HG02973 (cell line): ENCODE measurements at regions not wholly inside any gene's neighbourhood (a gene's known extent, or its start where the extent isn't known, plus 50 kb on each side); places are given as distances from the start of the nearest gene placed in this dataset.
"Not testable (repeated sequence)": the region's sequence is repeated elsewhere in the genome, so short reads cannot be mapped to it uniquely, and the experiment has no call there.

Experiments
- ATAC-seq: cut with Tn5 transposase; IDR thresholded peaks from one replicate; pipeline ENCODE4 v1.9.1; 2021; ENCODE audit warnings: moderate library complexity; ENCODE audit not compliant: unreplicated experiment

DNA sequence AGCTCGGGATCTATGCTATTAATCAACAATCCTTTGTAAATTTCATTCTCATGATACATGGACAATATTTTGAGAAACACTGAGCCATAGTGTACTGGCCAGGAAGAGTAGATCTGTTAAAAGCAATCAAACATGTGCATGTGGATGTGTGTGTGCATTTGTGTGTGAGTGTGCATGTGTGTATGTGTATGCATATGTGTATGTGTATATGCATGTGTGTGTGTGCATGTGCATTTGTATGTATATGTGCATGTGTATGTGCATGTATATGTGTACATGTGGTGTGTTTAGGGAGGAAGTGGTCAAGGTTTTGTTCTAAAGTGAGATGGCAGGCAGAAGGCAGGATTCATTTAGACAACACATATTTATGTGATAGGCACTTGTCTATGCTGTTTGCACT is 623.8 kb downstream of the ADCYAP1 start:
- no peak for ATAC-seq

DNA sequence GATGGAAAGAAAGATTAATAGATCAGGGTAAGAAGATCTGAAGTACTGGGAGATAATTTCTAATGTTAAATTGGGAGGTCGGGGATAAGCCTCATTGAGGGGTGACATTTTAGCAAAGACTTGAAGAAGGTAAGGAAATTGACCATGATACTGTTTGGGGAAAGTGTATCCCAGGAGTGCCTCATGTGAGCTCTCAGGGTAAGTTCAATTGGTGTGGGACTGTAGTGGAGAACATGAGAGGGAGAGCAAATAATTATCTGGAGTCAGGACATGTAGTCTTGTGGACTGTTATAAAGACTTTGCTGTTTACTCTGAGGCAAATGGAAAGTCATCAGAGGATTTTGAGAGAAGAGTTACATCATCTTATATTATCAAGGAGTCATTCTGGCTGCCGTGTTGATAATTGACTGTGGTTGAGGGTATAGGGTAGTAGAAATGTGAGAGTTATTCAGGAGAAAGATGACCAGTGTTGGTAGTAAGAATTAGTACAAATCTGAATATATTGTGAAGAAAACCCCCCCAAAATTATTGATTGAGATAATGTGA is 624.4 kb downstream of the ADCYAP1 start:
- no peak for ATAC-seq

DNA sequence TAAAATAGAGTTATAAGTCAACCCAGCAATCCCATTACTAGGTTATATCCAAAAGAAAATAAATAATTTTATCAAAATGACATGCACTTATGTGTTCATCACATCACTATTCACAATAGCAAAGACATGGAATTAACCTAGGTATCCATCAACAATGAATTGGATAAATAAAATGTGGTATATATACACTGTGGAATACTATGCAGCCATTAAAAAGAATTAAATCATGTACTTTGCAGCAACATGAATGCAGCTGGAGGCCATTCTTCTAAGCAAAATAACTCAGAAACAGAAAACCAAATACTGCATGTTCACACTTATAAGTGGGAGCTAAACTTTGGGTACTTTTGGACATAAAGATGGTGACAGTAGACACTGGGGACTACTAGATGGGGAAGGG is 626.0 kb downstream of the ADCYAP1 start:
- ATAC-seq: no peak

DNA sequence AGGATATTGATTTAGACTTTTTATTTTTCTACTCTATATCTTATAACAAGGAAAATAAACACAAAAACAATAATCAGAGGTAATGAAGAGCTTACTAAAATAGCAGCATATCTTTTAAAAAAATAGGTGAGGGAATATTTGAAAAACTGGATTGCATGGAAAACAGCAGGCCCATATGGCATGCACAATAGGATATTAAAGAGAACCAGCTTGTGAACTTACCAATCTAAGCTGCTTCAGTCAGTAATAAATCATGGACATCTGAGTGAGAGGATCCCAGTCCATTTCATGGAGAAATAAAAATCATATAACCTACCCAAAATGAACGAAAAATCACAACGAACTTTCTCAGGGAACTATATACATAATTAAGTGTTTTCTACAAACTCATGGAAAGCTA is 634.6 kb downstream of the ADCYAP1 start:
- ATAC-seq: no peak

DNA sequence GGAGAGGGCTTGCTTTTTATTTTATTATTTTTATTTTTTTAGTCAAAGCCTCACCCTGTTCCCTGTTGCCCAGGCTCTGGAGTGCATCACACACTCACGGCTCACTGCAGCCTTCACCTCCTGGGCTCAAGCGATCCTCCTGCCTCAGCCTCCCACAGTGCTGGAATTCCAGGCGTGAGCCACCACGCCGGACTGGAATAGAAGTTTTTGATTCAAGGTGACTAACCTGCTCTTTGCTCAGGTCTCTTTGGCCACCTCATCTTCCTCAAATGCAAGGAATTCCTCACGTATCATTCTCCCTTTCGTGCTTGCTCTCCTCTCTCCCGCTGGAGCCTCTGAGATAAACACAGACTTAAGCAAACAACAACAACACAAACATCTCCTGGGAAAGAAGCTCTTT is 636.8 kb downstream of the ADCYAP1 start:
- ATAC-seq: no peak

DNA sequence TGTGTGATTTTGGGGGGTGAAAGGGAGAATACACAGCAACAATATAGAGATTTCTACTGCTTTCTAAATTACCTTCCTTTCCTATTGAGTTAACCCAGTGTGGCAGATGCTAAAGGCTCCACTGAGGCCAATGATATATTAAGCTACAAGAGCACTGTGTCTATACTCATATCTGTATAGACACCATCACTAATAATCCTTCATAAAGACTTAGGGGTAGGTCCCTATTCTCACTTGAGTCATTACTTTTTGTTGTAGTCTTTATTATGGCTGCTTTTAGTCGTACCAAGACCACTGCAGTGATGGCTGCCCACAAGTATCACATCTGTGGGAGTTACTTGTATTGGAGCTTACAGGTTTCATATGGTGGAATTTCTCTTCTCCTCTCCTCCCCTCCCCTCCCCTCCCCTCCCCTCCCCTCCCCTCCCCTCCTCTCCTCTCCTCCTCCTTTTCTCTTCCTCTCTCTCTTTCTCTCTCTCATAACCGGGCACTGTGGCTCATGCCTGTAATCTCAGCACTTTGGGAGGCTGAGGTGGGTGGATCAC is 637.6 kb downstream of the ADCYAP1 start:
- ATAC-seq: no peak

DNA sequence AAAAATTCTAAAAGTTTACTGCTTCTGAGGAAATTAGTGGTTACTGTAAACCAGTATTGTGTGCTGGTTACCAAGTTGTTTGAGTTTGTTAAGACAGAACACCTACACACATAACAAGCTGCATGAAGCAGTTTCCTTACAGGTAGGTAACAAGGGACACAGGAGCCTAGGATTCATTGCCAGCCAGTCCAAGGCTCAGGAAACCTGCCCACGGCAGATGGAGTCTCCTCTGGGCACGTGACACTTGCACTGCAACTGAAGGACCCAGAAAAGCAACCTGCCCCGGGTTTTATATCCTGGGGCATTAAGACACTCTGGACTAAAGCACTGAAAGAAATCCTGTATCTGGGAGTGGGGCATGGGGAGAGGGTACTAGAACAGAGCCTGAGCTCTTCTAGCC is 639.3 kb downstream of the ADCYAP1 start:
- no peak for ATAC-seq

DNA sequence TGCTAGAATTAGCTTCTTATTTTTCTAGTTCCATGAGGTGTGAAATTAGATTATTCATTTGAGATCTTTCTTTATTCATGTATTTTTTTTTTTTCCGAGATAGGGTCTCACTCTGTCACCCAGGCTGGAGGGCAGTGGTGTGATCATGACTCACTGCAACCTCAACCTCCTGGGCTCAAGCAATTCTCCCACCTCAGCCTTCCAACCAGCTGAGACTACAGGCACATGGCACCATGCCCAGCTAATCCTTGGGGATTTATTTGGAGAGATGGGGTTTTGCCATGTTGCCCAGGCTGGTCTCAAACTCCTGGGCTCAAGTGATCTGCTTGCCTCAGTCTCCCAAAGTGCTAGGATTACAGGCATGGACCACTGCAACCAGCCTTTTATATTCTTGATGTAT is 653.0 kb downstream of the ADCYAP1 start:
- not testable (repeated sequence) for ATAC-seq

DNA sequence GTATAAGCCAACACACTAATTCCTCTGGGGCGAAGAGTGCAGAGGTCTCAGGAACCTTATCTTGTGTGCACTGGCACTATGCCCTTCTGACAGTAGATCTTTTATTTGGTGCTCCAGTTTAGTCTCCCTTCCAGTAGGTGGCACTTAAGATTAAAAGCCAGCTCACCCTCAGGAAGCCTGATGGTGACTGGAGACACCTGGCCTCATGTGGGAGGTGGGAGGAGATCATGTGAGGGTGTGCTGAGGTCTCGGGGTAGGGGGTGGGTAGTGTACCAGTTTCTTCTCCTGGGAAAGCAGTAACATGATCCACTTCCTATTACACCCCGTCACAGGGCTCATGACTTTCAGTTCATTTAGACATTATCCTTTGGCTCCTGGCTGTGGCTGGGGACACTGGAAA is 654.9 kb downstream of the ADCYAP1 start:
- no peak for ATAC-seq

DNA sequence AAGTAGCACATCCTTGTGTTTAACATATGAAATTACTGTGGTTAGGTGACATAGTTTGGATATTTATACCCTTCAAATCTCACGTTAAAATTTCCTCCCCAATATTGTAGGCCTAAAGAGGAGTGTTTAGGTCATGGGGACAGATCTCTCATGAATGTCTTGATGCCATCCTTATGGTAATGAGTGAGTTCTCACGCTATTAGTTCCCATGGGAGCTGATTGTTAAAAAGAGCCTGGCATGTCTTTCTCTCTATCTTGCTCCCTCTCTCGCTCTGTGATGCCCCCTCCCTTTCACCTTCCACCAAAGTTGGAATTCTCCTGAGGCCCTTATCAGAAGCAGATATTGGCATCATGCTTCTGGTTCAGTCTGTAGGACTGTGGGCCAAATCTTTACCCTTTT is 660.1 kb downstream of the ADCYAP1 start:
- ATAC-seq: no peak

DNA sequence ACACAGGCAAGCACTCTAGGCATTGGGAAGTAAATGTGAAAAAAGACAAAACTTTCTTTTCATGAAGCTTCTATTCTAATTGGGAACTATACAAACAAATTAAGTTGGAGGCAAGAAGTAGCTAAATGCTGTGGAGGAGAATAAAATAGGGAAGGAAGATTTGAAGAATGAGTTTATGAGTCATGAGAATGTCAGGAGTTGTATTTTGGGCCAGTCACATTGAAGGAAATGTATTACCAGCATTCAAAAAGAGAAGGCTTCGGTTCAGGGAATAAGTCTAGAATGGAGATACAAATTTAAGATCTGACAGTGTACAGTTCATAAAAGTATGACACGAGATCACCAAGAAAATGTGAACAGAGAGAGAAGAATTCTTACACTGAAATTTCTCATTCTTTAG is 666.5 kb downstream of the ADCYAP1 start:
- ATAC-seq: no peak

DNA sequence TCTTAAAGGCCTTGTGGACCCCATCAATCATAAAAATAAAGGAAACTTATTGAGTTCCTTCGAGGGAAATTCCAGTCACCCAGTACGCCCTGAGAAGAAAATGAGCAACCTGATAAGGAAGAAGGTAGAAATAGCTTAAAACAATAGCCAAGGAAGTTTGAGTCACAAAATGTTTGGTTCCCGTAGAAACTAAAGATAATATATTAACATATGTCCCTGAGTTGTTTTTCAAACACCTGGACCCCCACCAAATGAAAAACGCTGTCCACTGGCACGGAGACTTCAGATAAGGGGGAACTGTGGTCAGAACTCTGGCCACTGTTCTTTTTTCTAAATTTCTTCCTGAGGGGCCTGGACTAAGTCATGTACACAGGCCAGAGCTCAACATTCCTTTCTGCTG is 669.1 kb downstream of the ADCYAP1 start:
- no peak for ATAC-seq

DNA sequence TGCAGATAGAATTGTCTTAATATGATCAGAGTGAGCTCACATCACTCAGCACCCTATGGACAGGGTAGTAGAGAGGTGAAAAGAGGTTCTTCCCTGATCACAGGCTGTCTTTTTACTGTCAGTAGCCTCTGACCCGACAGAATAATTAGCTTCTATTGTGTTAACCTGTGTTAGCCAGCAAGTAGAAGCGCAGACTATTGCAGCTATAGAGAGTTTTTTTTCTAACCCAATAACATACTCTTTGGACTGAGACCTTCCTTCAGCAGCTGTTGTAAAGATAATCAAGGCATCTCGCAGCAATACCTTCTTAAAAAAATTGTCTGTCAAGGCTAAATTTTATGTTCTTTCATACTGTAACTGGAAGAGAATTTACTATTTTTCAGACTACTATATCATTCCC is 670.4 kb downstream of the ADCYAP1 start:
- no peak for ATAC-seq

DNA sequence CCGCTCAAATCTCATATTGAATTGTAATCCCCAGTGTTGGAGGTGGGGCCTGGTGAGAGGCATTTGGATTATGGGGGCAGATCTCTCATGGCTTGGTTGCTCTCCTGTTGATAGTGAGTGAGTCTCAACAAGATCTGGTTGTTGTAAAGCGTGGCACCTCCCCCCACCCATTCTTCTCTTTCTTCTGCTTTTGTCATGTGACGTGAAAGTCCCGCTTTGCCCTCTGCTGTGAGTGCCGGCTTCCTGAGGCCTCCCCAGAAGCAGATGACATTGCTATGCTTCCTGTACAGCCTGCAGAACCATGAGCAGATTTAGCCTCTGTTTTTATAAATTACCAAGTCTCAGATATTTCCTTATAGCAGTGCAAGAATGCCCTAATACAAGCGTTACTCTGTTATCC is 673.8 kb downstream of the ADCYAP1 start:
- no peak for ATAC-seq

DNA sequence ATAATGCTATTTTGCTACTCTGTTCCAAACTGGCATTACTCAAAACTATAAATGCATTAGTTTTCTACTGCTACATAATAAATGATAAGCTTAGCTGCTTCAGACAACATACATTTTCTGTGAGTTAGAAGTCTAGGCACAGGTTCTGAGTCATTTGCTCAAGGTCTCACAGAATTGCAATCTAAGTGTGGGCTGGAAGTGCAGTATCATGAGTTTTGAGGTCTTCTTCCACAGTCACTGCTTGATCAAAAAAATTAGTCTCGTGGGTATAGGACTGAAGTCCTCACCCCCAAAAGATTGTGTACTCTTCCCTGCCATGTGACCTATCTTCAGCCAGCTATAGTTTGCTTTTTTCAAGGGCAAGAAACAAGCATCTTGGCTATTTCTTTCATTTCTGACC is 676.9 kb downstream of the ADCYAP1 start:
- ATAC-seq: no peak

DNA sequence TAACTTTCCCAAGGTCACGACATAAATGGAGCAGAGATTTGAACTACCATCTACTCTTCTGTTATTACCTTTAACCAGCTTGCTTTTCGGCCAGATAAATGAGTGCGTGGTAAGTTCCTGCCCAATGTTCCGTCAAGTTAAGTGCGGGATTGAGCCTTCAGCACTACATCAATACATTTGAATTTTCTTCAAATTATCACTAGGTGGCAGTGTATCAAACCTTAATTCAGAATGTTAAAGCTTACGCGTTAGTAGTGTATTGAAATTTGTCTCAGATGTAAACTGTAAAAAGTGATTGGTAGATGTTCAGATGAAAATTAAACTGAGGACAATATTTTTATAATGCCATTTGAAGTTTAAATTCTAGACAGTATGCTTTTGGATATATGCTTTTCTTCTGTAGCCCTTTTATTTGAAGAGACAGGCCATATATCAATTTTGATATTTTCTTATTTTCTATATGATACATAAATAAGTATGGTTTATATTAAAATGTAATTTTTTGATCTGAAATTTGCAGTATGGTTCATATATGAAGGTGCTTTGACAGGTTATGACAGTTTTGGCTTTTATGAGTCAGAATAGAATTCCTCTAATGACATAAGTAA is 681.3 kb downstream of the ADCYAP1 start:
- ATAC-seq: no peak

DNA sequence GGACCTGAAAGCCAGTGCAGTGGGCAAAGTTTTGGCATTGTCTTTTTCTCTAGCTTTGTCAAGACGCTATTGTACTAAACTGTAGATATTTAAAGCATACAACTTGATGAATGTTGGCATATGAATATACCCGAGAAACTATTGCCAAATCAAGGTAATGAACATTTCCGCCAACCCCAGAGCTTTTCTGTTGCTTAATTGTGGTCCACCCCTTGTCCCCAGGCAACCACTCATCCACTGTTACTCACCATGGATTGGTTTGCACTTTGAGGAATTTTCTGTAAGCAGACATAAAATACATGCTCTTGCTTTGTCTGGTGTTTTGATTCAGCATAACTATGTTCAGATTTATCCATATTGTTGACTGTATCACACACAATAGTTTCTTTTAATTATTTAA is 688.4 kb downstream of the ADCYAP1 start:
- ATAC-seq: no peak

DNA sequence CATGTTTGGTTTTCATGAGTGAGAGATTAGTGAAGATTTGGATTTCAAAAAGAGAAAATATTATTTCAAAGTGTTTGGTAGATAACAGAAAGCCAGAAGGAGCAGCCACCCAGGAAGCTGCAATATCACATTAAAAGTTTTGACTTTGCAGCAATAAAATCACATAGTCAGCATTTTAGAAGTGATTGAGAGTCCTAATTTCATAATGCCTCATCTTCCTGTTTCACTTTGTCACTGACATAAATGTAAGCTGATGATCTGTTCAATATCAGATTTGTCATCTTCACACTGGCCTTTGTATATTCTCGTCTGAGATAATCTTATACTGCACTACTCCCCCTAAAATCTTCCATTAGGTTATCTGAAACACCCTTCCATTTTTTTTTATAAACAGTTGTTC is 690.5 kb downstream of the ADCYAP1 start:
- no peak for ATAC-seq

DNA sequence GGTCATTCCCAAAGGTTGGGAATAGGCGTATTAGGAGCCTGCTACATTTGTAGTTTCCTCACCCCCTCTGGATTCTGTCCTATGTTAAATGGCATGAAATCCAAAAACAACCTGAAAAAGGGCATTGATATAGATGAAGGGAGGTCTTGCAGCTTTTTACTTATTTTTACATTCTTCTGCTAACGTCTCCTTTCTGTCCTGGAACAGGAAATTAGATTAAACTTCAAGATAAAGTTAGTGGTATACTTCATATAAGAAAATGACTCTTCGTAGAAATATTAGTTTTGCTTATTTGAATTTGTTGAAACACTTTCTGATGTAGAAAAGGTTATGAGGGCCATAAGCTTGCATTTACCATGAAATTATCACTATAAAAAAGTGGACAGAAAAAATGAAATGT is 694.5 kb downstream of the ADCYAP1 start:
- no peak for ATAC-seq

DNA sequence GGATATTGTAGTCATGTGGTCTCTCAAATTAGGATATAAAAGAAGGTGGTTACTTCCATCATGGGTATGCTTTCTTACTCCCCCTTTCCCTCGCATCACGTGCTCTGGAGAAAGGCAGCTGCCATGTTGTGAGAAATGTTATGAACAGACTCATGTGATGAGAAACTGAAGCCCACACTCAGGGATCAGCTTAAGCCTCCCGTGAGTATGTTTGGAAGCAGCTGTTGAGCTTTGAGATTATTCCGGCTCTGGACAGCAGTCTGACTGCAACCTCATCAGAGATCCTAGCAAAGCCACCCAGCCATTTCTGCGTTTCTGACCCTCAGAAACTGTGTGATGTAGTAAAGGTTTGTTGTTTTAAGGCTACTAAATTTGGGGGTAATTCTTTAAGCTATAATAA is 700.1 kb downstream of the ADCYAP1 start:
- ATAC-seq: no peak

DNA sequence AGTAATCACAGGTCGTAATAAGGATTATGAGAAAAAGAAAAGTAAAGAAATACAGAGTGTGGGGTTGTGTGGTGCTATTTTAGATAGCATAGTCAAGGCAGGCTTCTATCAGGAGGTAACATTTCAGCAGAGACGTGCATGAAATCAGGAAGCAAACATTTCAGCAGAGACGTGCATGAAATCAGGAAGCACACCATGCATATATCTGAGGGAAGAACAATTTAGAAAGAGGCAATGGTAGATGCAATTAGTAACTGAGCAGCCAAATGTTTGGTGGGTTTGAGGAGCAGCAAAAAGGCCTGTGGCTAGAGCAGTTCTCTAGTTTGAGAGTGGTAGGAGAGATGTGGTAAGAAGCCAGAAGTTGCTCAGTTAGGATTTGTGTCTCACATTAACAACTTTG is 713.7 kb downstream of the ADCYAP1 start:
- no peak for ATAC-seq

DNA sequence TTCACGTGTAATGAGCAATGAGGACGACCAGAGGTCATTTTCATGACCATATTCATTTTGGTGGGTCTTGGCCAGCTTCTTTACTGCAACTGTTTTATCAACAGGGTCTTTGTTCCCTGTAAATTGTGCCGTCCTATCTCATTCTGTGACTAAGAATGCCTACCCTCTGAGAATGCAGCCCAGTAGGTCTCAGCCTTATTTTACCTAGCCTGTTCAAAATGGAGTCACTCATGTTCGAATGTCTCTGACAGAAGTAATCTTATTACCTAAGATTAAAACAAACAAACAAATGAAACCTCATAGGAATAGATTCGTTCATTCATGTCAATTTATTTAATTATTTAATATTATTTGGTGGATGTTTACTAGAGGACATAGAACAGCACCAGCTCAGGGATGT is 714.8 kb downstream of the ADCYAP1 start:
- no peak for ATAC-seq

DNA sequence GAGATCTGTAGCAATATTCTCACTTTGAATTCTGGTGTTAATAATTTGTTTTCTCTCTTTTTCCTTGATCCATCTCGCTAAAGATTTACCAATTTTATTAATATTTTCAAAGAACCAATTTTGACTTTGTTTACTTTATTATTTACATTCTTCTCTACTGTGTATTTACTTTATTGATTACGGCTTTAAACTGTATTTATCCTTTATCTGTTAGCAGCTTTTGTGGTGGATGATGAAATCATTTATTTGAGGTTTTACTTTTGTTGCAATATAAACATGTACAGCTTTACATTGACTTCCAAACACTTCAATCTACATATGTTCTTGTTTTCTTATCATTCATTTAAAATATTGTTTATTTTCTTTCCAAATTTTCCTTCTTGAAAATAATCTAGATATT is 719.9 kb downstream of the ADCYAP1 start:
- no peak for ATAC-seq
